AG04449 (cell line): ENCODE measurements at regions not wholly inside any gene's neighbourhood (a gene's known extent, or its start where the extent isn't known, plus 50 kb on each side); places are given as distances from the start of the nearest gene placed in this dataset.

Experiments used
- CTCF ChIA-PET: fragments of 350-600 bp; formaldehyde crosslinking; extraction: SDS; loops from one replicate; lab custom pipeline; 2021; ENCODE audit warnings: antibody characterized with exemption; lab: Yijun Ruan, JAX
- POLR2A ChIA-PET: fragments of 400-600, 350-600 bp; formaldehyde crosslinking; extraction: SDS; loops from one replicate; lab custom pipeline; 2020; ENCODE audit warnings: antibody characterized with exemption, inconsistent platforms; lab: Yijun Ruan, JAX
- DNase-seq: peaks from one replicate; pipeline ENCODE4 v3.0.0-alpha.2; 2010; ENCODE audit warnings: low read depth, low spot score
- H3K4me3 ChIP-seq: 2 replicates; pipeline ENCODE4 v1.5.1; 2011; ENCODE audit warnings: low read depth, mild to moderate bottlenecking, control low read depth, low read length
- CTCF ChIP-seq: IDR thresholded peaks from one replicate; pipeline ENCODE4 v1.5.1; 2011; ENCODE audit warnings: mild to moderate bottlenecking, moderate library complexity, low read length, control low read depth, inconsistent platforms; ENCODE audit not compliant: insufficient read depth; ENCODE audit errors: missing control alignments

- no peak for TF ChIP-seq CTCF
- no peak overlapping the region for H3K4me3 ChIP-seq
- POLR2A ChIA-PET: no interaction called here
- CTCF ChIA-PET: no interaction called here
- no peak for DNase-seq
Observed at GRCh38 chr10:16367621-16368292, 69.1 kb upstream of the PTER start.

GRCh38 chr10:16381083-16381482 is 55.7 kb upstream of the PTER start:
- CTCF ChIA-PET: no interaction called here
- H3K4me3 ChIP-seq: no peak overlapping the region
- TF ChIP-seq CTCF: no peak
- no peak for DNase-seq
- POLR2A ChIA-PET: no interaction called here

GRCh38 chr10:16384021-16384420 is 52.8 kb upstream of the PTER start:
- TF ChIP-seq CTCF: no peak
- H3K4me3 ChIP-seq: no peak overlapping the region
- no peak for DNase-seq
- ChIA-PET CTCF (no interaction called here), POLR2A (no interaction called here)

- no peak for DNase-seq
- no peak overlapping the region for H3K4me3 ChIP-seq
- POLR2A ChIA-PET: no interaction called here
- CTCF ChIA-PET: no interaction called here
- TF ChIP-seq CTCF: no peak
Observed at GRCh38 chr10:16386855-16387254, 50.0 kb upstream of the PTER start.
